ENCODE measurements at regions not wholly inside any gene's neighbourhood (a gene's known extent, or its start where the extent isn't known, plus 50 kb on each side); places are given as distances from the start of the nearest gene placed in this dataset.

DNA sequence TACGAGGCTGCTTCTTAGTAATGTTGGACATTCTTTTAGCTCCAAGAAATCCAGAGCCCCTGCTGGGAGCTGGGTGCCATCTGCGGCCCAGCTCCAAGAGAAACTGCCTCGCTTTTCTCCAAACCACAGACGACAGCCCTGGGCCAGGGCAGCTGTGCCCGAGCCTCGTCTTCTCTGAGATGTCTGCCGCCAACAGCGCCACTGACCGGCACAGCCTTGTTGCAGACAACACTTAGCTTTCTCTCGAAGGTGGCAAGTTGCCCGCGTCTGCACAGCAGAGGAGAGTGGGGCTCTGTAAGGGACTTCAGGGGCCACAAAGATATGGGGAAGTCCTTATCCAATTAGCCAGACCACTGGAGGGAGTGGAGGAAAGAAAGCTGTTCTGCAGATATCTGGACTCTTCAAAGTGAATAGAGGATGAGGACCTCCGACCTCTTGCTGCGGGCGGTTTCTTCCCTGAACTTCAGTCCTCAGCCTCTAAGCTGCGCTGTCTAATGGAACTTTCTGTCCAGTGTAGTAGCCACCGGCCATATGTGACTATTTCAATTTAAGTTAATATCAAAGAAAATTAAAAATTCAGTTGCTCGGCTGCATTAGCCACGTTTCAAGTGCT is 63.9 kb upstream of the DISP3 start:
- DNase-seq (ENCODE audit: low read depth): no peak

DNA sequence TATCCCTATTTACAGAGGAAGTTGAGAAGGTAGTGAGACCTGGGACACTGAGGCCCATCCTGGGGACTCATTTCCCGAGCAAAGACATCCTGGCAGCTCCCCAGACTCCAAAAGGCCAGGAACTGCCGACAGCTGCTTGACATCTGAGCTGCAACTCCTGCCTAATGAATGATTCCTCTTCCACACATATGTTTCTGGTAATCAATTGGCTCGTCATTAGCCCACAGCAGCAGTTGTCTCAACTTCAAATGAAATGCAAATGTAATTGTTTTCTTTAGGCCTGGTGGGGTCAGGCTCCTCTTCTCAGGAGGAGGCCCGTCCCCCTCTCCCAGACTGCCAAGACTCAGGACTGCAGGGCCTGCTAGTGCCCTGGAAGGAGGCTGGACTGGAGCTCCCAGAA is 61.8 kb upstream of the DISP3 start:
- DNase-seq (ENCODE audit: low read depth): peak; percentile 6

- no peak for DNase-seq (ENCODE audit: low read depth)
Measured at GRCh38 chr1:11418056-11418455, 60.9 kb upstream of the DISP3 start.

DNA sequence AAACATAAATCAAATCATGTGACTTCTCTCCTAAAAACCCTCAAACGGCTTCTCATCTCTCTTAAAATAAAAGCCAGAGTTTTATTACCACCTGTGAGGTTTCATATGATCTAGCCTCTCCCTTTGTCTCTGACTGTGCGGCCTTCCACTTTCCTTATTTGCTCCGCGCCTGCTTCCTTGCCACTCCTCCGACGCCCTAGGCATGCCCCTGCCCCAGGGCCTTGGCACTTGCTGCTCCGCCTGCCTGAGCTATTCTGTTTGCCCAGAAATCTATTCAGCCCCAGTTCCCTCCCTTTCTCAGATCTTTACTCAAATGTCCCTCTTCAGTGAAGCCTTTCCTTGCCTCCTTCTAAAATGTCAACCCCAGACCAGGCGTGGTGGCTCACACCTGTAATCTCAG is 57.5 kb upstream of the DISP3 start:
- DNase-seq (ENCODE audit: low read depth): no peak

DNA sequence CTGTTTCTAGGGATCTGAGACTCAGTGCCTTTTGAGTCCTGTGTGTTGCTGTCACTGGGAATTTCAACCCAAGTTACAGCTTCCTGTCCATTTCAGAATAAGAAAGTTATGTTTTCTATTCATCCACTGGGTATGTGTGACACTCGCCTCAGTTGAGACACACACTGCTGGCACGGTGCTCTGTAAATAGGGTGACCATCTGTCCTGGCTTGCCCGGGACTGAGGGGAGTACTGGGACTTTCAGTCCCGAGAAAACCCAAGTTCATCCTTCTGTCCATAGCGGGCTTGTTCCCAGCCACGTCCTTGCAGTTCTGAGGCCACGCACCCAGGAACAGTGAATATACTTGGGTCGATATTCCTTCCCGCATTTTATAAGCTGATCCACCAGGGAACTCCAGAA is 56.3 kb upstream of the DISP3 start:
- no peak for DNase-seq (ENCODE audit: low read depth)

- DNase-seq (ENCODE audit: low read depth): no peak
Measured at GRCh38 chr1:11426617-11427016, 52.3 kb upstream of the DISP3 start.

DNA sequence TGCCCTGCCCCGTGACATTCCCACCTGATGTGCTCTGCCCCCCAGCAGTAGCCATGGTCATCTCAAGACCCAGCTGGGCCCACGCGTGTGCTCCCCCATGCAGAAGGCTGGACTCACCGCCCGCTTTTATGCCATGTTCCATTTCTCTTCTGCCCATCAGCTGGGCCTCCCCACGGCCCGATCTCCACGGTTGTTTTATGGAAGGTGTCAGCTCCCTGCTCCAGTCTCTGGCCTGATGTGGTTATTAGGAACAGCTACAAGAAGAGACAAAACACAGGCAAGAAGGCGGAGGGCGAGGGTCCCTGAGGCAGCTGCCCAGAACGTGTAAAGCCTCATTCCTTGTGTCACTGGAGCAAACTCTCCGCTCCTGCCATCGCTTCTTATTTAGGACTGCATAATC is 50.2 kb upstream of the DISP3 start:
- no peak for DNase-seq (ENCODE audit: low read depth)
